Lung (tissue), 11 donors: ENCODE measurements at regions not wholly inside any gene's neighbourhood (a gene's known extent, or its start where the extent isn't known, plus 50 kb on each side); places are given as distances from the start of the nearest gene placed in this dataset.

Experiments
- ATAC-seq: fragments of 200-7000 bp; cut with Tn5 transposase; one replicate; pipeline ENCODE4 v1.9.1; 2020; ENCODE audit warnings: moderate number of reproducible peaks; ENCODE audit not compliant: insufficient read depth, low FRiP score
- DNase-seq, 3 donors: peaks; one replicate each; pipeline ENCODE4 v3.0.0-alpha.2; 2013 to 2017
- H3K27ac ChIP-seq, 2 donors: one replicate each; pipeline ENCODE4 v1.5.1; 2013; ENCODE audit warnings: mild to moderate bottlenecking in 2 of 2, moderate library complexity in 2 of 2, control low read depth in 1 of 2, inconsistent platforms in 1 of 2, low read depth in 1 of 2, low read length in 1 of 2
- H3K27me3 ChIP-seq, 3 donors: one replicate each; pipeline ENCODE4 v1.5.1; 2013; ENCODE audit warnings: low read length in 2 of 3; ENCODE audit not compliant: control insufficient read depth in 3 of 3, insufficient read depth in 3 of 3
- H3K36me3 ChIP-seq, 4 donors: one replicate each; pipeline ENCODE4 v1.5.1; 2013; ENCODE audit warnings: low read length in 4 of 4, mild to moderate bottlenecking in 1 of 4, moderate library complexity in 1 of 4; ENCODE audit not compliant: control insufficient read depth in 4 of 4, insufficient read depth in 4 of 4
- H3K4me1 ChIP-seq, 5 donors: one replicate each; pipeline ENCODE4 v1.5.1; 2013; ENCODE audit warnings: low read length in 5 of 5, mild to moderate bottlenecking in 2 of 5, moderate library complexity in 1 of 5; ENCODE audit not compliant: control insufficient read depth in 5 of 5, insufficient read depth in 5 of 5
- H3K4me3 ChIP-seq: one replicate; pipeline ENCODE4 v1.5.1; 2013; ENCODE audit warnings: mild to moderate bottlenecking, control low read depth, moderate library complexity
- H3K9ac ChIP-seq, 2 donors: one replicate each; pipeline ENCODE4 v1.5.1; 2013; ENCODE audit warnings: low read length in 2 of 2, control low read depth in 1 of 2; ENCODE audit not compliant: insufficient read depth in 1 of 2
- H3K9me3 ChIP-seq, 4 donors: one replicate each; pipeline ENCODE4 v1.5.1; 2013; ENCODE audit warnings: low read length in 3 of 4, mild to moderate bottlenecking in 1 of 4, moderate library complexity in 1 of 4; ENCODE audit not compliant: control insufficient read depth in 4 of 4, insufficient read depth in 3 of 4
- WGBS, 2 donors: extraction: QIAGEN DNeasy Blood & Tissue Kit; methylation state at CpG; one replicate each; pipeline ENCODE4 v1.1.7; 2013; 5-methylcytosine and 5-hydroxymethylcytosine counted together
- TF ChIP-seq, protein P1 (sequence below): IDR thresholded peaks from 2 replicates; pipeline ENCODE4 v1.5.1; 2012; ENCODE audit warnings: mild to moderate bottlenecking; ENCODE audit errors: control extremely low read depth, extremely low read depth
- donor health status: control.
- donor health status: control.
- donor health status: Bipolar disorder and iron deficiency.
- donor health status: healthy.
- donor health status: DM: yes; HTN: yes; CAD: no.

GRCh38 chr5:17014686-17015085 lies 78.6 kb upstream of the MYO10 start:
- Histone ChIP-seq H3K36me3 (no peaks in the 10 kb centered on the region), H3K9ac (no peak overlapping the region), H3K4me1 (peaks cover 0 to 8% (median 0%) of the 10 kb centered on the region in 5 donors), H3K4me3 (no peak overlapping the region), H3K9me3 (no peaks in the 10 kb centered on the region), H3K27me3 (no peaks in the 10 kb centered on the region), H3K27ac (no peak overlapping the region)
- WGBS, 2 donors, result 94% methylated on average over 3 of the region's 3 CpGs
- ATAC-seq, result no peak
- no peak for DNase-seq
- TF ChIP-seq, protein P1, sequence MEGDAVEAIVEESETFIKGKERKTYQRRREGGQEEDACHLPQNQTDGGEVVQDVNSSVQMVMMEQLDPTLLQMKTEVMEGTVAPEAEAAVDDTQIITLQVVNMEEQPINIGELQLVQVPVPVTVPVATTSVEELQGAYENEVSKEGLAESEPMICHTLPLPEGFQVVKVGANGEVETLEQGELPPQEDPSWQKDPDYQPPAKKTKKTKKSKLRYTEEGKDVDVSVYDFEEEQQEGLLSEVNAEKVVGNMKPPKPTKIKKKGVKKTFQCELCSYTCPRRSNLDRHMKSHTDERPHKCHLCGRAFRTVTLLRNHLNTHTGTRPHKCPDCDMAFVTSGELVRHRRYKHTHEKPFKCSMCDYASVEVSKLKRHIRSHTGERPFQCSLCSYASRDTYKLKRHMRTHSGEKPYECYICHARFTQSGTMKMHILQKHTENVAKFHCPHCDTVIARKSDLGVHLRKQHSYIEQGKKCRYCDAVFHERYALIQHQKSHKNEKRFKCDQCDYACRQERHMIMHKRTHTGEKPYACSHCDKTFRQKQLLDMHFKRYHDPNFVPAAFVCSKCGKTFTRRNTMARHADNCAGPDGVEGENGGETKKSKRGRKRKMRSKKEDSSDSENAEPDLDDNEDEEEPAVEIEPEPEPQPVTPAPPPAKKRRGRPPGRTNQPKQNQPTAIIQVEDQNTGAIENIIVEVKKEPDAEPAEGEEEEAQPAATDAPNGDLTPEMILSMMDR, result no peak

- Histone ChIP-seq H3K27ac (no peak overlapping the region), H3K9ac (no peak overlapping the region), H3K27me3 (no peaks in the 10 kb centered on the region), H3K9me3 (no peaks in the 10 kb centered on the region), H3K4me1 (peaks cover 0 to 26% (median 7%) of the 10 kb centered on the region in 5 donors), H3K36me3 (no peaks in the 10 kb centered on the region), H3K4me3 (no peak overlapping the region)
- ATAC-seq (no peak), DNase-seq (no peak)
- TF ChIP-seq, protein P1, result no peak
- WGBS, 2 donors, result 96% methylated on average over 1 of the region's 1 CpG
Measured at GRCh38 chr5:17018871-17019270, 82.8 kb upstream of the MYO10 start.

GRCh38 chr5:17019324-17019723 lies 83.2 kb upstream of the MYO10 start:
- H3K27ac ChIP-seq, result no peak overlapping the region
- no peaks in the 10 kb centered on the region for H3K27me3 ChIP-seq
- 87 to 90% methylated on average over 6 of the region's 6 CpGs for WGBS, 2 donors
- DNase-seq (peak; percentile 82 to 88 (median 87)), ATAC-seq (no peak)
- no peak overlapping the region for H3K4me3 ChIP-seq
- peaks cover 0 to 26% (median 7%) of the 10 kb centered on the region in 5 donors for H3K4me1 ChIP-seq
- H3K9me3 ChIP-seq, result no peaks in the 10 kb centered on the region
- H3K9ac ChIP-seq, result no peak overlapping the region
- TF ChIP-seq, protein P1, result no peak
- no peaks in the 10 kb centered on the region for H3K36me3 ChIP-seq
